ENCODE measurements at regions not wholly inside any gene's neighbourhood (a gene's known extent, or its start where the extent isn't known, plus 50 kb on each side); places are given as distances from the start of the nearest gene placed in this dataset.

DNA sequence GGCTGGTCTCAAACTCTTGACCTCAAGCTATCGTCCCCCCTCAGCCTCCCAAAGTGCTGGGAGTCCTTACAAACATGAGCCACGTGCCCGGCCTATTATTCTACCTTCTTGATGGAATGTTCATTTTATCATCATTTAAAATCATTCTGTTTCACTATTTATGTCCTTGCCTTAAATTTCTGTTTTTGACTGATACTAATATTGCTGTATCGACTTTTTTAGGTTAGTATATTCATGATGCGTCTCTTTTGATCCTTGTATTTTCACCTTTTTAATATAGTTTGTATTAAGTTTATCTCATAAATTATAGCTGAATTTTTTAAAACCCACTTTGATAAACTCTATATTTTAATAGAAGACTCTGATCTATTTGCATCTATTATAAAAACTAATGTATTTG lies 98.4 kb upstream of the STXBP5 start:
- ChIA-PET CTCF (ENCODE audit: low intra/inter-chr PET ratio, low total read pairs) (no interaction called here), POLR2A (no interaction called here)
- TF ChIP-seq MAFK (conservative IDR thresholded peaks at IDR 0.05 in 1 of 2, IDR thresholded peaks at IDR 0.05 in 1 of 2; ENCODE audit: low read length in 2 of 2) = peak; percentile 35 to 63; a peak in 3 of 4 replicates
- TF ChIP-seq, protein P1, sequence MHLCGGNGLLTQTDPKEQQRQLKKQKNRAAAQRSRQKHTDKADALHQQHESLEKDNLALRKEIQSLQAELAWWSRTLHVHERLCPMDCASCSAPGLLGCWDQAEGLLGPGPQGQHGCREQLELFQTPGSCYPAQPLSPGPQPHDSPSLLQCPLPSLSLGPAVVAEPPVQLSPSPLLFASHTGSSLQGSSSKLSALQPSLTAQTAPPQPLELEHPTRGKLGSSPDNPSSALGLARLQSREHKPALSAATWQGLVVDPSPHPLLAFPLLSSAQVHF (CRISPR knock-in tag; IDR thresholded peaks at IDR 0.05) = no peak
- TF ChIP-seq MAFF (IDR thresholded peaks at IDR 0.05; ENCODE audit: low read depth, low read length) = peak; percentile 72
- TF ChIP-seq GPN1 (CRISPR knock-in tag; IDR thresholded peaks at IDR 0.05; ENCODE audit: borderline replicate concordance) = no peak
- no peak for TF ChIP-seq FOXA3 (CRISPR knock-in tag; IDR thresholded peaks at IDR 0.05)
- no peak for TF ChIP-seq FOSL2 (CRISPR knock-in tag; IDR thresholded peaks at IDR 0.05)
- no peak for TF ChIP-seq ZNF235 (CRISPR knock-in tag; IDR thresholded peaks at IDR 0.05; ENCODE audit: borderline replicate concordance)
- ATAC-seq (no peak), DNase-seq (ENCODE audit: low spot score) (no peak), FAIRE-seq (no peak)
- Histone ChIP-seq H4K20me1 (ENCODE audit: insufficient read depth, low read length) (no peaks in the 10 kb centered on the region), H3K4me2 (ENCODE audit: low read depth, low read length) (no peak overlapping the region), H3K9ac (ENCODE audit: insufficient read depth, low read depth, low read length) (no peak overlapping the region), H2AFZ (ENCODE audit: low read length) (no peak overlapping the region), H3K4me1 (ENCODE audit: insufficient read depth, low read length) (0 out of 2 replicates have a peak, but pooled peaks cover 7% of the 10 kb centered on the region), H3K27me3 (ENCODE audit: control insufficient read depth in 1 of 2, insufficient read depth in 2 of 2, low read length in 2 of 2) (no peaks in the 10 kb centered on the region), H3K79me2 (ENCODE audit: insufficient read depth, low read length) (no peaks in the 10 kb centered on the region), H3K36me3 (replicated peaks in 1 of 2; ENCODE audit: control insufficient read depth in 1 of 2, insufficient read depth in 2 of 2, low read length in 2 of 2) (no peaks in the 10 kb centered on the region), H3K4me3 (replicated peaks in 1 of 3; ENCODE audit: insufficient read depth in 1 of 3, low read depth in 2 of 3, low read length in 3 of 3) (no peak overlapping the region), H3K9me3 (ENCODE audit: low read length) (no peaks in the 10 kb centered on the region), H3K27ac (ENCODE audit: extremely low read length, insufficient read depth, low read length) (no peak overlapping the region)
- no TSS peak for BruUV-seq (replicated peaks)
- intact Hi-C loops (cut with micrococcal nuclease; ENCODE audit: unreplicated experiment) (no loop called here), in situ Hi-C loops (cut with HindIII; ENCODE audit: extremely low pct_ligation_motif_present, low pct_unique_long_range_greater_than_20kb) (no loop called here)
- WGBS (ENCODE audit: low lambda C conversion rate) = 23% methylated on average over 5 of the region's 5 CpGs

DNA sequence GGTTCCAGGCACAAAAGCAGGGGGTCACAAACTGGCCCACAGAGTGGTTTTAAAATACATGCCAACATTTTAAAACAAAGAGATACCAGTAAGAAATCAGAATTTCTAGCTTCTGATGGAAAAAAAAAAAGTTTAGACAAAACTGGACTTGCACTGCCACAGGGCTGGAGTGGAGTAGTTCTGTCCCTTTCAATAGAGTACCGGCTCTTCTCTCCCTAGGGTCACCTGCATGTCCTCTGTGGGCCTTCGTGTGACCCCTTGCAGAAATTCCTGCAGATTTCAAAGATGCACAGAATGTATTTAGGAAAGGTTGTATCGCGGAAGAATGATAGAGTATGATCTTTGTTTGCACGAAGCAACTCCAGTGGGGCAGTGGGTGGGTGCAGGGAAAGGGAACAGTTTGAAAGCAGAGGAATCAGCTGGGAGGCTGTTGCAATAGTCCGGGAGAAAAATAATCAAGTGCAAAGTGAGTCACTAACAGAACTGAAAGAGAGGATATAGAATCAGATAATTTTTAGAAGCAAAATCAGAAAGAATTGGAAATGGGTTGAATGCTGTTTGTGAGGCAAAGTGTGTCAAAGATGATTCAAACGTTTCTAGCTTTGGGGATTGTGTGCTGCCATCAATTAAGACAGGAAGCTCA lies 97.3 kb upstream of the STXBP5 start:
- Histone ChIP-seq H4K20me1 (ENCODE audit: insufficient read depth, low read length) (no peaks in the 10 kb centered on the region), H3K27ac (ENCODE audit: extremely low read length, insufficient read depth, low read length) (no peak overlapping the region), H3K4me3 (replicated peaks in 1 of 3; ENCODE audit: insufficient read depth in 1 of 3, low read depth in 2 of 3, low read length in 3 of 3) (no peak overlapping the region), H3K79me2 (ENCODE audit: insufficient read depth, low read length) (no peaks in the 10 kb centered on the region), H3K9me3 (ENCODE audit: low read length) (no peaks in the 10 kb centered on the region), H3K4me1 (ENCODE audit: insufficient read depth, low read length) (0 out of 2 replicates have a peak, but pooled peaks cover 7% of the 10 kb centered on the region), H3K27me3 (ENCODE audit: control insufficient read depth in 1 of 2, insufficient read depth in 2 of 2, low read length in 2 of 2) (no peaks in the 10 kb centered on the region), H3K4me2 (ENCODE audit: low read depth, low read length) (peak overlapping the region; percentile 6; the same call in 1 of the 2 replicates), H3K36me3 (replicated peaks in 1 of 2; ENCODE audit: control insufficient read depth in 1 of 2, insufficient read depth in 2 of 2, low read length in 2 of 2) (no peaks in the 10 kb centered on the region), H2AFZ (ENCODE audit: low read length) (no peak overlapping the region), H3K9ac (ENCODE audit: insufficient read depth, low read depth, low read length) (no peak overlapping the region)
- CTCF ChIA-PET (ENCODE audit: low intra/inter-chr PET ratio, low total read pairs) = no interaction called here
- 19% methylated on average over 7 of the region's 7 CpGs for WGBS (ENCODE audit: low lambda C conversion rate)
- no TSS peak for BruUV-seq (replicated peaks)
- FAIRE-seq (no peak), ATAC-seq (peak; percentile 60), DNase-seq (ENCODE audit: low spot score) (no peak)
- POLR2A ChIA-PET = no interaction called here
- no peak for TF ChIP-seq SIX1 (CRISPR knock-in tag; IDR thresholded peaks at IDR 0.05; ENCODE audit: borderline replicate concordance)
- TF ChIP-seq, protein P2, sequence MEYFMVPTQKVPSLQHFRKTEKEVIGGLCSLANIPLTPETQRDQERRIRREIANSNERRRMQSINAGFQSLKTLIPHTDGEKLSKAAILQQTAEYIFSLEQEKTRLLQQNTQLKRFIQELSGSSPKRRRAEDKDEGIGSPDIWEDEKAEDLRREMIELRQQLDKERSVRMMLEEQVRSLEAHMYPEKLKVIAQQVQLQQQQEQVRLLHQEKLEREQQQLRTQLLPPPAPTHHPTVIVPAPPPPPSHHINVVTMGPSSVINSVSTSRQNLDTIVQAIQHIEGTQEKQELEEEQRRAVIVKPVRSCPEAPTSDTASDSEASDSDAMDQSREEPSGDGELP (IDR thresholded peaks at IDR 0.05; ENCODE audit: borderline replicate concordance, low read depth) = peak; percentile 59; the same call in 1 of the 2 replicates
- intact Hi-C loops (cut with micrococcal nuclease; ENCODE audit: unreplicated experiment) (no loop called here), in situ Hi-C loops (cut with HindIII; ENCODE audit: extremely low pct_ligation_motif_present, low pct_unique_long_range_greater_than_20kb) (no loop called here)
